Fibroblast of skin of back (primary cell): ENCODE measurements at regions not wholly inside any gene's neighbourhood (a gene's known extent, or its start where the extent isn't known, plus 50 kb on each side); places are given as distances from the start of the nearest gene placed in this dataset.
A peak's percentile ranks its signal among the peaks of the same experiment; 100 is the strongest.
"Not testable (repeated sequence)": the region's sequence is repeated elsewhere in the genome, so short reads cannot be mapped to it uniquely, and the experiment has no call there.

Experiments used
- DNase-seq: peaks from one replicate; pipeline ENCODE4 v3.0.0-alpha.2; 2013

DNA sequence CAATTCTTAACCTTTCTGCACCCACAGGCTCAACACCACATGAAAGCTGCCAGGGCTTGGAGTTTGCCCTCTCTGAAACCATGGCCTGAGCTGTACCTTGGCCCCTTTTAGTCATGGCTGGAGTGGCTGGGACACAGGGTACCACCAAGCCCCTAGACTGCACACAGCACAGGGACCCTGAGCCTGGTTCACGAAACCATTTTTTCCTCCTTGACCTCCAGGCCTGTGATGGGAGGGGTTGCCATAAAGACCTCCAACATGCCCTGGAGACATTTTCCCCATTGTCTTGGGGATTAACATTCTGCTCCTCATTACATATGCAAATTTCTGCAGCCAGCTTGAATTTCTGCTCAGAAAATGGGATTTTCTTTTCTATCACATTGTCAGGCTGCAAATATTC is 113.4 kb downstream of the XPNPEP1 start:
- not testable (repeated sequence) for DNase-seq

GRCh38 chr10:109801191-109801590 is 122.1 kb downstream of the XPNPEP1 start:
- DNase-seq = not testable (repeated sequence)

DNA sequence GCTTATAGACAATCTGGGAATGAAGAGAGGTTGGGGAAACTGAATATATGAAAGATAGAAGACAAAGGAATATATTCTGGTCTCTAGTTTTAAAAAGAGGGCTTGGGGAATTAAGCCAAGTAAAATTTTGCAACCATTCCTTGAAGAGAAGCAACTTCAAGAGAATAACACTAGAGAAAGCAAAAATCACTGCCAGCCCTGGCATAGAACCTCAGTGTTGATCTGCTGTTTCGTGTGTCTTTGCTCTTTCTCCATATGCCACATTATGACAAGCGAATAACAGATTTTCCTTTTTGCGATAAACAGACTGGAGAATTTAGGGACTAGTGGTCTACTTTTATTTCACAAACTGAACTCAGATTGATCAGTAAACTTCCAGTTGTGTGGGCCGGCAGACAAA is 132.7 kb downstream of the XPNPEP1 start:
- no peak for DNase-seq

GRCh38 chr10:109784236-109784635 is 139.1 kb downstream of the XPNPEP1 start:
- DNase-seq = peak; percentile 2

- no peak for DNase-seq
Observed at GRCh38 chr10:109783286-109783685, 140.0 kb downstream of the XPNPEP1 start.

DNA sequence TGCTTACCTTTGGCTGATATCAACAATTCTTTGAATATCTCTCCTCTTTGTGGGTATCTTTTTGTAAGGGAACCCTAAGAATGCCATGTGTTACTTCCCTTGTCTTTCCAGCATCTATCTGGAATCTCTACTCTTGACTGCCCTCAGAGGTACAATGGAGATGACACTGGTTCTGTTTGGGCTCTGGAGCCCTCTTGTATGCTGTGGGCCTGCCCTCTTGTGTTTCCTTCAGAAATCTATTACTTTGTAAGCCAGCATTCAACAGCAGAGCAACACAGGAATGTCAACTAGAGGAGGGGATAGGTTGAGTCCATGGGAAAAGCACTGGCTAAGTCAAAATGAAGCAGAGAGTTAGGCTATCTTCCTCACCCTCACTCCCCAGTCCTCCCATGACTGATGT is 142.3 kb downstream of the XPNPEP1 start:
- DNase-seq = no peak

GRCh38 chr10:109778993-109779392 is 144.3 kb downstream of the XPNPEP1 start:
- DNase-seq = no peak

DNA sequence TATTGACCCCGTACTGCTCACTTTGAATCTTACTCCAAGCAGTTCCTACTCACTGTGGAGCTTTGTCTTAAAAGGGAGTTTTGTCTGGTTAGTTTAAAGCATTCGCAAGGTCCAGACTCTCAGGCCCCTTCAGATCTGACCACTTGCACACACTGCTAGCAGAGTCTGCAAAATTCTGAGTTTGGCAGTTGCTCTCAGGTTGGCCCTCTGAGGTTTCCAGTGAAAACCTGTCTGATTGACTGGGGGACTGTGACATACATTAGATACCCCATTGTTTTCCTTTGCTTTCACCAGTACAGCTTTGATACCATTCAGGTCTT is 149.2 kb downstream of the XPNPEP1 start:
- no peak for DNase-seq

DNA sequence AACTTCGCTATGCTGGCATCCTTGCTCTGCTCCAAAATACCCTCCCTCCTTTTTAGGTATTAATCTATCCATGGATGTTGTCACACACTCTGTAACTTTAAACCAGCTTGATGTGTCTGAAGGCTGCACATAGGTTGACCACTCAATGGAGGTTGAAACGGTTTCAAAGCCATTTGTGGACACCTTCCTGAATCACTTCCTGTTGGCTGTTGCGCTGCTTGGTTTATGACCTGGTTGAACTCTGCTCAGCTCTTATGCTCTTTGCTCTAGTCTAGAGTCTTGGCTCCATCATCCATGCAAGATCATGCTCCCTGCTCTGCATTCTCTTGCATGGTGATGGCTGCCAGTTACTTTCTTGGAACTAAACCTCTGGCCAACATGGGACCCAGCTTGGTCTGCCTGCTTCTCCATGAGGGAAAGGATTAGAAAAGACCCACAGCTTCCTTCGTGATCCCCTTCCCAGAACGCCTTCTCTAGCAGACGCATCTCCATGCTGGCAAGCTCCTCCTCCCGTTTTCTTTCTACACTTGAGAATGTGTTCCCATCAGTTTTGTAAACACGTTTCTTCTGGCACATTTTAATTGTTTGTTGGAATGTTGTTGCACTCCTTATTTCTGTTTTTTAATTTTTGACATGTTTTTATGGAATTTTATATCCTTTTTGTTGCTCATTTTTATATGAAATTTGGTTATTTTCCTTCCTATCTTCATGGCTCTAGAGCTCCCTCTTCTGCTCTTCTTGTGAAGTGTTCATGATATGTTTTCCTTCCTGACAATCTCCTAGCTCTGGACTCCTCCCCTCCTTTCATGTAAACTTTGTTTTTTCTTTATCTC is 149.8 kb downstream of the XPNPEP1 start:
- DNase-seq = peak; percentile 36

GRCh38 chr10:109770663-109771062 is 152.6 kb downstream of the XPNPEP1 start:
- DNase-seq = no peak

- DNase-seq = peak; percentile 2
Observed at GRCh38 chr10:109769966-109770365, 153.3 kb downstream of the XPNPEP1 start.

GRCh38 chr10:109765838-109766237 is 157.5 kb downstream of the XPNPEP1 start:
- DNase-seq = no peak

DNA sequence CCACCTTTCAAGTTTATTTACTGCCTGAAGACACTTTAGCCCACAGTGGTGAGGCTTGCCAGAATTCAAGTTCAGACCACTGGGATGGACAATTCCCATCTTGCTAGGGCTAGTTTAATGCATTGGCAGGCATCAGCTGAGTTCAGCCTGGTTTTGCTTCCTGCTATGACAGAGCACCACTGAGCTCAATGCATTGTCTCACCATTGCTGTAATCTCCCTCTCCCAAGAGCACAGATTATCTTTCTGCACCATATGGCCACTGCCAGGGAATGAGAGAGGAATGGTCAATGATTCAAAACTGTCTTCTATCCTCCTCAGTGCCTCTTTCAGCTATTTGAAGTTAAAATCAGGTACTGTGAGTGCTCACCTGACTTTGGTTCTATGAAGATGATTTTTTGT is 160.8 kb downstream of the XPNPEP1 start:
- no peak for DNase-seq

DNA sequence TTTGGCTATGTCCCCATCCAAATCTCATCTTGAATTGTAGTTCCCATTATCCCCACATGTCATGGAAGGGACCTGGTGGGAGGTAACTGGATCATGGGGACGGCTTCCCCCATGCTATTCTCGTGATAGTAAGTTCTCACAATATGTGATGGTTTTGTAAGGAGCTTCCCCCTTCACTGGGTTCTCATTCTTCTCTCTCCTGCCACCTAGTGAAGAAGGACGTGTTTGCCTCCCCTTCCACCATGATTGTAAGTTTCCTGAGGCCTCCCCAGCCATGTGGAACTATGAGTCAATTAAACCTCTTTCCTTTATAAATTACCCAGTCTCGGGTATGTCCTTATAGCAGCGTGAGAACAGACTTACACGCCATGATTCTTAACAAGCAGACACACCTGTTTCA is 165.6 kb downstream of the XPNPEP1 start:
- not testable (repeated sequence) for DNase-seq

GRCh38 chr10:109746861-109747260 is 176.4 kb downstream of the XPNPEP1 start:
- DNase-seq = no peak

- no peak for DNase-seq
Observed at GRCh38 chr10:109744020-109744419, 179.3 kb downstream of the XPNPEP1 start.

DNA sequence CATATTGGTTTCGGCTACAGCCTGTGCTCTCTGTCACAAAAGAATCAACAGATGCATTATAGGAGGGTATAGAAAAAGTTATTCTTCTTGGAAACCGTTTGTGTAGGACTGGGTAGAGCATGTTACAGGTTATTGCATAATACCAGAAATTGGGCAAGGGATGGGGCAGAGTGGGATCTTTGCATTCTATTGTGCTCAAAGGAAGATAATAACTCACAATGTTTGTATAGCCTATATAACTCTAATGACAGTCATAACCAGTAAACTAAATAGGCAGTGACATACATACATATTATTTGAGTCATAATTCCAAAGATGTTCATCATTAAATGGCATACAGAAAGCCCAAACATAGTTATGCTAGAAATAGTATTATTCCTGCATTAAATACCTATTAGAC is 179.7 kb downstream of the XPNPEP1 start:
- peak; percentile 81 for DNase-seq

GRCh38 chr10:109743146-109743545 is 180.2 kb downstream of the XPNPEP1 start:
- no peak for DNase-seq

- peak; percentile 8 for DNase-seq
Observed at GRCh38 chr10:109741712-109742111, 181.6 kb downstream of the XPNPEP1 start.

DNA sequence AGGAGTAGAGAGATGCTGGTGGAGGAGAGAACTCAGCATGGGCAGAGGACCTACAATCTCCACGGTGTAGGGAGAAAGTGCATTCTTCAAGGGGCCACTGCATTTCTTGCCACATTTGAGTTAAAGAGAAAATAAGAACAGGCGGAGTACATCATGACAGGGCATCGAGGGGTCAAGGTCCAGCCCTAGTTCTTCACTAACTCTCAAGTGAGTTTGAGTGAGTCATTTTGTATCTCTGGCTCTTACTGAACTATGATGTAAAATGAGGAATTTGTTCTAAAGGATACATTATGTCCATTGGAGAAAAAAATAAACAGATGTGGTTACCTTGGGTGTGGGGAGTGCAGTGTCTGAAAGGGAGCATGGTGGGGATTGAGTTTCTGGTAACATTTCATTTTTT is 182.9 kb downstream of the XPNPEP1 start:
- peak; percentile 13 for DNase-seq

- DNase-seq = no peak
Observed at GRCh38 chr10:109737626-109738025, 185.7 kb downstream of the XPNPEP1 start.

DNA sequence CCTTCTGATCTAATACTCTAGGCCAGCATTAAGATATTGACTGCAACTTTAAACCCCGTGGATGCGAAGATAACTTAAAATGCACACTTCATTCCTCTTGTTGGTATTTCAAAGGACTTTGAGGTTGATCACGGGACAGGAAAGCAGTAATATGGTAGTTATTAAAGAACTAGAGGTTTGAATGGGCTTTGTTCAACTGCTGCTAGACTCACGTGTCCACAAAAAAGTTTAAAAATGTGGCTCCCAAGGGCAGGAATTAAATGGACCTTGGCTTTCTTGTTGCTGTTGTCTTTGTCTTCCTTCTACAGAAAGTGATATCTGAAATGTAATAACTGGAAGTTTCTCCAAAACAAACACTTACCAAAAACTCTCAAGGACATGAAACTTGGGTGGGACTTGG is 186.3 kb downstream of the XPNPEP1 start:
- DNase-seq = no peak

GRCh38 chr10:109735776-109736175 is 187.5 kb downstream of the XPNPEP1 start:
- DNase-seq = no peak

DNA sequence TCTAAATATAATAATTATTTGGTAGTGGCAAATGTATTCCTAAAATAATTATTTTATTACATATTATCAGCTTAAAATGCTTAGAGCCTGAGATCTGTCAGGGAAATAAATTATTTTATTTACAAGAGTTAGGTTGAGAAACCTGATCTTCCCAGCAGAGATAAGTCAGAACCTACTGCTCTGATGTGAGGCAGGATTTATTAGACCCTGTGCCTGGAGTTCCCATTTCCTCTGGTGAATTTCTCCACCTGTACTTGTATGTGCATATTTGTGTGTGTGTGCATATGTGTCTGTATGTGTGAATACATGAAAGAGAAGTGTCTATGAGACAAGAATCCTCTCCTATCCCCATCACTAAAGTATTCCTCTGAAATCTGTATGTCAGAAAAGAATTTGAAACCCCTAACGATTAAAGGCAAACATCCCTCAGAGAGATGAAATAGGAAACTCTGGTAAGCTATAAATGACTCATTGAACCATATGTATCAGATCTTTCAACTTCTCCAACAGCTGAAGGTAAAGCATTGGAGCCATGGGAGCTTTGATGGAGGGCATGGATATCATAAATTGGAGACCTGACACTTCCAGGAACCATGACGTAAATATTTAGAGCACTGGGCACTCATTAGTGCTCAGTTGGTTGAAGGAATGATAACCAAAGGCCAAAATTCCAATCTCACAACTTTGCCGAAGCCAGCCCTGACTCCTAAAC is 190.9 kb downstream of the XPNPEP1 start:
- DNase-seq = no peak
